Right renal pelvis (tissue), 4 donors: ENCODE measurements at regions not wholly inside any gene's neighbourhood (a gene's known extent, or its start where the extent isn't known, plus 50 kb on each side); places are given as distances from the start of the nearest gene placed in this dataset.

Experiments
- DNase-seq, 4 donors: peaks; one replicate each; pipeline ENCODE4 v3.0.0-alpha.2; 2013; ENCODE audit warnings: low read depth in 4 of 4, low spot score in 3 of 4, missing footprints in 1 of 4

GRCh38 chr3:137061186-137061585, 103.4 kb downstream of the IL20RB start:
- DNase-seq, result no peak

GRCh38 chr3:137062250-137062649, 104.5 kb downstream of the IL20RB start:
- DNase-seq, result no peak

GRCh38 chr3:137065381-137065780, 107.6 kb downstream of the IL20RB start:
- no peak for DNase-seq

DNA sequence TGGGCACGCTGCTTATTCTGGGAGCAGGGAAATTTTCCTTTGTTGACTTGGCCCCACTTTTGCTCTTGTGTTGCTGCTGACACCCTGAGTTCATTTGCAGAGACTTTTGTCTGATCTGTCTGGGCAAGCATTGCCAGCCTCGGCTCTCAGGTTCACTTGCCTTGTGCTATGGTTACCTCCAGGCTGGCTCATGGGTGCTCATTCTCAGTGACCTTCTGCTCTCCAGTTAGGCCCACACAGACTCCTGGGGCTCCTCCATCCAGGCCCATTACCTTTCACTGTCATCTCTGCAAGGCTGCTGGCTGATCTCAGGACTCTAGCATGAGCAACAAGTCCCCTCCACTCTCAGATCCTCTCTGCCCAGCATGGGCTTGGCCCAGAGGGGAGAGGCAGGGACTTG, 108.3 kb downstream of the IL20RB start:
- no peak for DNase-seq

- DNase-seq, result no peak
Measured at GRCh38 chr3:137071104-137071503, 113.3 kb downstream of the IL20RB start.

GRCh38 chr3:137075020-137075419, 117.2 kb downstream of the IL20RB start:
- DNase-seq, result no peak

GRCh38 chr3:137078040-137078439, 120.3 kb downstream of the IL20RB start:
- DNase-seq, result no peak

DNA sequence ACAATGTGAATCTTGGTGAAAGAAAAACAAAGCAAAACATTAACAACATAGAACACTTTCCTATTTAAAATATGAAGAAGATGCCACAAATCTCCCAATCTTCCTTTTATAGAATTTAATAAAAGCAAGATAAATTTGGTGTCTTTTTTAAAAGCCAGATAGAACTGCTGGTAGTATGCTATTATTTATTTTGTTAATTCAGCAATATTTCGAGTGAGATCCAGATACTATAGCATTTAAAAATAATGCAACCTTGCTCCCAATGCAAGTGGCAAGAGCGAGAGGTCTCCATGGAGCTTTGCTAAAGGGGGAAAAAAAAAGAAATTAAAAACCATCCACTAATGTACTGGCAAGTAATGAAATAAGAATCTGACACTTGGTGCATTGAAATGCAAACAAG, 121.8 kb downstream of the IL20RB start:
- no peak for DNase-seq

GRCh38 chr3:137081711-137082110, 123.9 kb downstream of the IL20RB start:
- no peak for DNase-seq

- DNase-seq, result no peak
Measured at GRCh38 chr3:137082763-137083162, 125.0 kb downstream of the IL20RB start.

- DNase-seq, result no peak
Measured at GRCh38 chr3:137083332-137083731, 125.5 kb downstream of the IL20RB start.

GRCh38 chr3:137084586-137084985, 126.8 kb downstream of the IL20RB start:
- no peak for DNase-seq

GRCh38 chr3:137097386-137097785, 139.6 kb downstream of the IL20RB start:
- no peak for DNase-seq

DNA sequence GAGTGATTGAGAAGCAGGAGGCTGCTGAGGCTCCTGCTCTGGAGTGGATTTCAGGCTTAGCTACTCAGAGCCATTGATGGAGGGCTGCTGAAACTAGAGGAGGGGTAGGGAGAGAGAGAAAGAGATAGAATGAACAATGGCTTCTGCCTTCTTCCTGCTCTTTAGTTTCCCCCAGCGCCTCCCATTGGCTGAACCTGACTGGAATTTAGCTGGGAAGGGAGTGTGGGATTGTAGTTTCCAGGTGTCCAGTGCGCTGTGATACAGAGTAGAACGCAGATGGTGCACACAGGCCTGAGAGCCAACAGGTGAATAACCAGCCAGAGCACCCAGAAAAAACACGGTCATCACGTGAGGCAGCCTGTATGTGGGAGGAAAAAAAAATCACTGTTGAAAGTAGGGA, 140.1 kb downstream of the IL20RB start:
- DNase-seq, result no peak

DNA sequence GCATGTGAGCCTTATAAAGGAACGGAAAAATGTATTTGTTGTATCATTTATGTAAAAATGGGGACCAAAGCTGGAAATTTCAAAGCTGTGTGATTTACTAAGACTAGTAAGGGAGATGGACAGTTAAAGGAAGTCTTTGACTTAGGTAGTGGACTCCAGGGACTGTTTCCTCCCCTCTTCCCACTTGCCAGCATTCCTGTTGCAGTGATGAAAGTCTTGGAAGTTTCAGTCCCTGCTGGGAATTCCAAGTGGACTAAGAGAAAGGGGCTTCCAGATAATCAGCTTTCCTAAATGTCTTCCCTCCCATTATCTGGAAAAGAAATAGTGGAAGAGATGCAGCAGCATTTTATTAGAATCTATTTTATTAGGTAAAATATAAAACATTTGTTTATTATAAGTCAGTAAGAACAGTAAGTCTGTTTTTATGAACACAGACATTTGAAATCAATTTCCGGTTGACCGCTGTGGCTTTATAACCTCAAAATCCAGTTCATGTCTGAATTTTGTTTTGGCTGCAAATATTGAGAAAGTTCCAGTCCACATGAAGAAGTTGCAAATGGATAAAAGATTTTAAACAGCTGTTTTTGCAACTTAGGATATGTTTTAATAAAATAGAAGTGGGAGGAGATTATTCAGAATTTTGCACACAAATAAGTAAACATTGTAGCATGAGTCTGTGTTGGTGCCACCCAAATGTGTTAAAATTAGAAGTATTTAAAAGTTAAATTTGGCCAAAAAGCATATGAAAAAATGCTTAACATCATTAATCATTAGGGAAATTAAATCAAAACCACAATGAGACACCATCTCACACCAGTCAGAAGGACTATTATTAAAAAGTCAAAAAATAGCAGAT, 141.8 kb downstream of the IL20RB start:
- DNase-seq, result no peak

DNA sequence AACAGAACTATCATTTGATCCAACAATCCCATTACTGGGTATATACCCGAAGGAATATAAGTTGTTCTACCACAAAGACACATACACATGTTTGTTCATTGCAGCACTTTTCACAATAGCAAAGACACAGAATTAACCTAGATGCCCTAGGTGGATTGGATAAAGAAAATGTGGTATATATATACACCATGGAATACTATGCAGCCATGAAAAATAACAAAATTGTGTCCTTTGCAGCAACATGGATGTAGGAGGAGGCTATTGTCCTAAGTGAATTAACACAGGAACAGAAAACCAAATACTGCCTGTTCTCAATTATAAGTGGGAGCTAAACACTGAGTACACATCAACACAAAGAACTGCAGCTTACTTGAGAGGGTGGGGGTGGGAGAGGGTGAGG, 142.5 kb downstream of the IL20RB start:
- DNase-seq, result no peak

- no peak for DNase-seq
Measured at GRCh38 chr3:137103739-137104138, 146.0 kb downstream of the IL20RB start.

DNA sequence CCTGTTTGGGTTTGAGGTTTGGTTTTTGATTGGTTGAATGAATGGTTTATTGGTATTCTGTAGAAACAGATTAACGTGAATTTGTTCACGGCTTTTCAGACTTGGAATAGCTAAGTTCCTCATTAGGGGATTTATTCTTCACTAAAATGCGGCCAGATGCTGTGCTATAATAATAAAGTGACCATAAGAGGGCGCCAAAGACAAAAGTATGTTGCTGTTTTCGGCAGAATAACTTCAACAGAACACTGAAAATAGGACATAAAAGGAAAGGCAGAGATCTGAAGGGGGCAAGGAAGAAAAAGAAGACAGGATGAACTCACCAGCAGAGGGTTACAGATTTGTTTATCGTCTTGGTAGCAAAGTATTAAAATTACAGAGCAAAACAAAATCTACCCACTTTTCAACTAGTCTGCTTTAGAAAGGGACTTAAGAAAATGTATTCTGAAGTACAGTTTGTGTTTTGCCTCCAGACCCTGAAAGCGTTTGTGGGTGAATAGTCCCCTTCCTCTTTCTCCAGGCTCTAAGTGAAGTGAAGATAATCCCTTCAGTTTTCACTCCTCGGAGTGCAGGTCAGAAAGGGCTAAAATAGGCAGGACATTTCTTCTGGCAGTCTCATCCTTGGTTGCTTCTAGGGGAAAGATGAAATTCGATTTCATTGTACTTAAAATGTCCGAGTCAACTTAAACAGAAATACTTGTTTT, 147.6 kb downstream of the IL20RB start:
- DNase-seq, result peak; percentile 44 to 76 (median 62)

DNA sequence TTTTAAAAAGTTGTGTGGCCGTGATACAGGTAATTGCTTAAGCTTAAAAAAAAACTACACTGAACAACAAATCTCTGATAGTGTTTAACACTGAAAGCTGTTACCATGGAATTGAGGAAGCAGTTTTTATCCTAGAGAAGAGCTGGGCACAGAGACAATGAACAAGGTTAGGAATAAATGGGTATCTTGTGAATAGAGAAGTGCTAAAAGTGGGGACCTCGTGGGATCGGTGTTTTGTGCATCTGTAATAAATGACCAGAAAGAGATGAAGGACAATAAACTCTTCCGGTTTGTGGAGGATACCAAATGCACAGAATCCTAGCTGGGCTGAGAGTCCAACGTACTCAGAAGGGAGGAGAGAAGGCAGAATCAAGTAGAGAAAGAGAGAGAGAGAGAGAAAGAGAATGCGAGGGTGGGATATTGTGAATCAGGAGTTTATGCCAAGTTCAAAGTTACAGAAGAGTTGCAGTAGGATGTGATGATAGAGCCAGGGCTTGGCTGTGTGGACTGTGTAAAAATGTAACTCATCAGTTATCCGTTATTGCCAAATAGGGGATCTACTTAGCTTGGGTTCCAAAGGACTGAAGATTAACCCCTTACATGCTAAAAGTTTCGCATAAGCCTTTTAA, 148.9 kb downstream of the IL20RB start:
- no peak for DNase-seq

GRCh38 chr3:137108699-137109440, 151.1 kb downstream of the IL20RB start:
- DNase-seq, result no peak
